H9 (cell line): ENCODE measurements at regions not wholly inside any gene's neighbourhood (a gene's known extent, or its start where the extent isn't known, plus 50 kb on each side); places are given as distances from the start of the nearest gene placed in this dataset.

ENCODE experiments used
- DNase-seq: peaks from one replicate; pipeline ENCODE4 v3.0.0-alpha.2; 2017
- H2AFZ ChIP-seq: one replicate; pipeline ENCODE4 v1.6.1; 2013; ENCODE audit warnings: mild to moderate bottlenecking, low read length, control low read depth, moderate library complexity
- H2AK5ac ChIP-seq: 2 replicates; pipeline ENCODE4 v1.6.1; 2013; ENCODE audit warnings: low read length, control low read depth, mixed read lengths; ENCODE audit not compliant: insufficient read length
- H2BK120ac ChIP-seq: one replicate; pipeline ENCODE4 v1.6.1; 2013; ENCODE audit warnings: low read depth, mild to moderate bottlenecking, low read length, control low read depth, inconsistent platforms; ENCODE audit not compliant: poor library complexity, severe bottlenecking
- H2BK12ac ChIP-seq: 2 replicates; pipeline ENCODE4 v1.6.1; 2013; ENCODE audit warnings: low read length, control low read depth, mixed read lengths, low read depth; ENCODE audit not compliant: insufficient read length
- H2BK15ac ChIP-seq: 2 replicates; pipeline ENCODE4 v1.6.1; 2013; ENCODE audit warnings: low read depth, low read length, control low read depth
- H2BK20ac ChIP-seq: one replicate; pipeline ENCODE4 v1.6.1; 2013; ENCODE audit warnings: low read depth, mild to moderate bottlenecking, low read length, control low read depth, inconsistent platforms; ENCODE audit not compliant: poor library complexity, severe bottlenecking
- H2BK5ac ChIP-seq: 2 replicates; pipeline ENCODE4 v1.6.1; 2013; ENCODE audit warnings: low read length, control low read depth, mixed read lengths; ENCODE audit not compliant: insufficient read length
- H3K14ac ChIP-seq: 2 replicates; pipeline ENCODE4 v1.6.1; 2013; ENCODE audit warnings: low read length, control low read depth; ENCODE audit not compliant: insufficient read depth
- H3K18ac ChIP-seq: 2 replicates; pipeline ENCODE4 v1.6.1; 2013; ENCODE audit warnings: low read depth, mild to moderate bottlenecking, mixed read lengths, low read length, control low read depth; ENCODE audit not compliant: insufficient read length
- H3K23ac ChIP-seq: 2 replicates; pipeline ENCODE4 v1.6.1; 2013; ENCODE audit warnings: low read length, control low read depth, mixed read lengths, low read depth; ENCODE audit not compliant: insufficient read length
- H3K23me2 ChIP-seq: 2 replicates; pipeline ENCODE4 v1.6.1; 2013; ENCODE audit warnings: low read depth, mild to moderate bottlenecking, mixed read lengths, low read length, control low read depth; ENCODE audit not compliant: insufficient read length, poor library complexity, severe bottlenecking
- H3K27ac ChIP-seq: 2 replicates; pipeline ENCODE4 v1.5.1; 2013; ENCODE audit warnings: low read length, control low read depth, mixed read lengths, low read depth; ENCODE audit not compliant: insufficient read length
- H3K27me3 ChIP-seq: 2 replicates; pipeline ENCODE4 v1.6.1; 2013; ENCODE audit warnings: low read length, control low read depth, inconsistent platforms; ENCODE audit not compliant: insufficient read depth
- H3K4ac ChIP-seq: 2 replicates; pipeline ENCODE4 v1.6.1; 2013; ENCODE audit warnings: low read depth, mild to moderate bottlenecking, control low read depth, inconsistent platforms, low read length, moderate library complexity
- H3K4me1 ChIP-seq: 2 replicates; pipeline ENCODE4 v1.6.1; 2013; ENCODE audit warnings: low read length, control low read depth, inconsistent platforms; ENCODE audit not compliant: insufficient read depth
- H3K4me2 ChIP-seq: 2 replicates; pipeline ENCODE4 v1.6.1; 2013; ENCODE audit warnings: low read length, control low read depth, mixed read lengths; ENCODE audit not compliant: insufficient read length, insufficient read depth
- H3K56ac ChIP-seq: 2 replicates; pipeline ENCODE4 v1.6.1; 2013; ENCODE audit warnings: low read depth, mild to moderate bottlenecking, mixed read lengths, low read length, control low read depth; ENCODE audit not compliant: insufficient read length
- H3K79me1 ChIP-seq: 2 replicates; pipeline ENCODE4 v1.6.1; 2013; ENCODE audit warnings: low read depth, mild to moderate bottlenecking, moderate library complexity, low read length, control low read depth, inconsistent platforms; ENCODE audit not compliant: insufficient read depth, poor library complexity, severe bottlenecking
- H3K79me2 ChIP-seq: 2 replicates; pipeline ENCODE4 v1.6.1; 2013; ENCODE audit warnings: low read length, control low read depth, inconsistent platforms; ENCODE audit not compliant: insufficient read depth
- H3K9ac ChIP-seq: 2 replicates; pipeline ENCODE4 v1.6.1; 2013; ENCODE audit warnings: low read length, control low read depth, mixed read lengths; ENCODE audit not compliant: insufficient read length; ENCODE audit errors: extremely low read depth
- H3K9me3 ChIP-seq: one replicate; pipeline ENCODE4 v1.6.1; 2013; ENCODE audit warnings: low read depth, low read length, inconsistent platforms; ENCODE audit not compliant: control insufficient read depth
- H3T11ph ChIP-seq: one replicate; pipeline ENCODE4 v1.6.1; 2013; ENCODE audit warnings: mild to moderate bottlenecking, low read length, control low read depth, inconsistent platforms
- H4K20me1 ChIP-seq: one replicate; pipeline ENCODE4 v1.6.1; 2013; ENCODE audit not compliant: control insufficient read depth, insufficient read length, insufficient read depth
- H4K5ac ChIP-seq: 2 replicates; pipeline ENCODE4 v1.6.1; 2013; ENCODE audit warnings: low read depth, mild to moderate bottlenecking, mixed read lengths, low read length, control low read depth; ENCODE audit not compliant: insufficient read length
- H4K8ac ChIP-seq: replicated peaks from 2 replicates; pipeline ENCODE4 v1.6.1; 2013; ENCODE audit warnings: low read length, control low read depth, mixed read lengths, low read depth; ENCODE audit not compliant: insufficient read length
- H4K91ac ChIP-seq: 2 replicates; pipeline ENCODE4 v1.6.1; 2013; ENCODE audit warnings: low read depth, mild to moderate bottlenecking, moderate library complexity, mixed read lengths, low read length, control low read depth; ENCODE audit not compliant: insufficient read length
- H3K27ac Mint-ChIP-seq, 3 experiments: 2 replicates in 2 of 3; 3 replicates in 1 of 3; pipeline ENCODE4 v1.8.0; 2020 to 2021; ENCODE audit warnings: mixed read lengths in 3 of 3, mild to moderate bottlenecking in 1 of 3, moderate library complexity in 1 of 3
- H3K27me3 Mint-ChIP-seq: 2 replicates; pipeline ENCODE4 v1.8.0; 2021; ENCODE audit warnings: low read depth, mild to moderate bottlenecking, moderate library complexity, mixed read lengths
- H3K36me3 Mint-ChIP-seq, 3 experiments: 2 replicates in 2 of 3; 3 replicates in 1 of 3; pipeline ENCODE4 v1.8.0; 2020 to 2021; ENCODE audit warnings: low read depth in 3 of 3, mixed read lengths in 3 of 3; ENCODE audit not compliant: insufficient read depth in 1 of 3
- H3K4me1 Mint-ChIP-seq, 2 experiments: 2 replicates each; pipeline ENCODE4 v1.8.0; 2020; ENCODE audit warnings: mixed read lengths in 2 of 2
- H3K4me3 Mint-ChIP-seq, 2 experiments: 2 replicates in 1 of 2; 3 replicates in 1 of 2; pipeline ENCODE4 v1.8.0; 2020 to 2021; ENCODE audit warnings: mild to moderate bottlenecking in 2 of 2, mixed read lengths in 2 of 2, moderate library complexity in 1 of 2
- H3K9me3 Mint-ChIP-seq, 2 experiments: 2 replicates in 1 of 2; 3 replicates in 1 of 2; pipeline ENCODE4 v1.8.0; 2020; ENCODE audit warnings: mild to moderate bottlenecking in 2 of 2, mixed read lengths in 2 of 2, moderate library complexity in 1 of 2
- WGBS: extraction: QIAGEN DNeasy Blood & Tissue Kit; methylation state at CpG from one replicate; pipeline ENCODE4 v1.1.7; 2013; ENCODE audit warnings: missing lambda C conversion rate, low lambda C conversion rate, mixed read lengths; ENCODE audit not compliant: insufficient read length; ENCODE audit errors: extremely low coverage; 5-methylcytosine and 5-hydroxymethylcytosine counted together
- TF ChIP-seq, protein P1 (sequence below): fragments of 200-600 bp; sonication (generic); conservative IDR thresholded peaks from 3 replicates; pipeline ENCODE4 v1.8.0; 2021; ENCODE audit warnings: antibody characterized with exemption, mild to moderate bottlenecking

DNA sequence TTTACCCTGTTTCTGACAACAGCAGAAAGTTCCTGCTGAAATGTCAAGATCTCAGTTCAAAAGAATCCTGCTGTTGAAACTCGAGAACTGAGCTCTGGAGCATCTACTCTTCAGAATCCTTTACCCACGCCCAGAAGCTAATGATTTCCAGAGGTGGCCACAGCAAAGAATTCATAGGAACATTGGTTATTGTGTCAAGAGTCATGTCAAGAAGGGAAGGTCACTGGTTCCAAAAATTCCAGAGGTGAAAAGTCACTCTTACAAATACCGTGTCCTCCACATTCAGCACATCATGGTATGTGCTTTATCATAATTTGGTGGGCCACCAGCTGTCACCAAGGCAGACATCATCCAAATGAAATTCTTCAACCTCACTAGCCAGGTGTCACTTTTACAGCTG lies 394.4 kb upstream of the NPVF start:
- no peak overlapping the region for H4K91ac ChIP-seq
- TF ChIP-seq, protein P1, sequence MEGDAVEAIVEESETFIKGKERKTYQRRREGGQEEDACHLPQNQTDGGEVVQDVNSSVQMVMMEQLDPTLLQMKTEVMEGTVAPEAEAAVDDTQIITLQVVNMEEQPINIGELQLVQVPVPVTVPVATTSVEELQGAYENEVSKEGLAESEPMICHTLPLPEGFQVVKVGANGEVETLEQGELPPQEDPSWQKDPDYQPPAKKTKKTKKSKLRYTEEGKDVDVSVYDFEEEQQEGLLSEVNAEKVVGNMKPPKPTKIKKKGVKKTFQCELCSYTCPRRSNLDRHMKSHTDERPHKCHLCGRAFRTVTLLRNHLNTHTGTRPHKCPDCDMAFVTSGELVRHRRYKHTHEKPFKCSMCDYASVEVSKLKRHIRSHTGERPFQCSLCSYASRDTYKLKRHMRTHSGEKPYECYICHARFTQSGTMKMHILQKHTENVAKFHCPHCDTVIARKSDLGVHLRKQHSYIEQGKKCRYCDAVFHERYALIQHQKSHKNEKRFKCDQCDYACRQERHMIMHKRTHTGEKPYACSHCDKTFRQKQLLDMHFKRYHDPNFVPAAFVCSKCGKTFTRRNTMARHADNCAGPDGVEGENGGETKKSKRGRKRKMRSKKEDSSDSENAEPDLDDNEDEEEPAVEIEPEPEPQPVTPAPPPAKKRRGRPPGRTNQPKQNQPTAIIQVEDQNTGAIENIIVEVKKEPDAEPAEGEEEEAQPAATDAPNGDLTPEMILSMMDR: no peak
- H3K23ac ChIP-seq: no peak overlapping the region
- H4K5ac ChIP-seq: no peak overlapping the region
- no peak overlapping the region for H2AK5ac ChIP-seq
- H3K36me3 Mint-ChIP-seq: no peaks in the 10 kb centered on the region
- H4K8ac ChIP-seq: no peak overlapping the region
- no peak overlapping the region for H2BK120ac ChIP-seq
- H3K56ac ChIP-seq: no peak overlapping the region
- H4K20me1 ChIP-seq: no peaks in the 10 kb centered on the region
- H3K79me2 ChIP-seq: no peaks in the 10 kb centered on the region
- no peaks in the 10 kb centered on the region for H3K9me3 ChIP-seq
- H3K4me2 ChIP-seq: no peak overlapping the region
- no peak overlapping the region for H3K4me3 Mint-ChIP-seq
- no peak overlapping the region for H3K18ac ChIP-seq
- H2BK12ac ChIP-seq: no peak overlapping the region
- peaks cover 1 to 4% of the 10 kb centered on the region in 2 experiments for H3K4me1 Mint-ChIP-seq
- no peaks in the 10 kb centered on the region for H3K9me3 Mint-ChIP-seq
- WGBS: no CpG with 5 or more reads among the region's 3 CpGs
- no peak overlapping the region for H3K4ac ChIP-seq
- H3K4me1 ChIP-seq: no peaks in the 10 kb centered on the region
- no peak overlapping the region for H2BK20ac ChIP-seq
- H3K14ac ChIP-seq: no peak overlapping the region
- no peak overlapping the region for H3T11ph ChIP-seq
- no peak overlapping the region for H3K27ac Mint-ChIP-seq
- H3K79me1 ChIP-seq: no peaks in the 10 kb centered on the region
- no peak overlapping the region for H2AFZ ChIP-seq
- no peak for DNase-seq
- no peaks in the 10 kb centered on the region for H3K23me2 ChIP-seq
- H3K9ac ChIP-seq: no peak overlapping the region
- H2BK15ac ChIP-seq: no peak overlapping the region
- H3K27me3 ChIP-seq: no peaks in the 10 kb centered on the region
- no peaks in the 10 kb centered on the region; the same call in none of the 2 replicates for H3K27me3 Mint-ChIP-seq
- no peak overlapping the region for H3K27ac ChIP-seq
- no peak overlapping the region for H2BK5ac ChIP-seq
